A673 (cell line): ENCODE measurements at regions not wholly inside any gene's neighbourhood (a gene's known extent, or its start where the extent isn't known, plus 50 kb on each side); places are given as distances from the start of the nearest gene placed in this dataset.

Experiments
- CTCF ChIP-seq: fragments of 300-800, 200-600 bp; sonication (generic); conservative IDR thresholded peaks from 2 replicates; pipeline ENCODE4 v1.5.1; 2017; ENCODE audit warnings: low read depth, mild to moderate bottlenecking, antibody characterized with exemption, low read length, moderate library complexity, mixed read lengths
- EZH2 ChIP-seq: fragments of 200-600 bp; sonication (generic); IDR thresholded peaks from 2 replicates; pipeline ENCODE4 v1.6.1; 2017; ENCODE audit warnings: borderline replicate concordance, low read depth, mild to moderate bottlenecking, mixed read lengths, antibody characterized with exemption, low read length; ENCODE audit not compliant: poor library complexity, severe bottlenecking

DNA sequence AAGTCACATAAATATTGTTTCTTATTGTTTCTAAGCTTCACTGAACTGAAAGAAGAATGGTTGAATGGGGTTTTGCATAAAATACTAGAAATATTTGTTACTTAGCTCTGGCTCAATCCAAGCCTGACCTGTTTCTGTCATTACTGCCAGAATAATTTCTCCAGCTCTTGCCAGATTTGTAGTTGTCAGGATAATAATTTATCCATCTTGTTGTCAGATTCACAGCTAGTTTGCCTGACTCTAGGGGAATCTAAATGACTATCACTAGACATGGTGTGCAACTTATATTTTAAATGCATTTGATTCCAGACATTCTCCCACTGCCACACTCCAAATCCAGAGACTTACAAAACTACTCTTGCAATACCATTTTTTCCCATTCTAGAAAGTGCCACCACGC is 422.7 kb downstream of the ZSWIM6 start:
- TF ChIP-seq CTCF (no peak), EZH2 (no peak)
